ENCODE measurements at regions not wholly inside any gene's neighbourhood (a gene's known extent, or its start where the extent isn't known, plus 50 kb on each side); places are given as distances from the start of the nearest gene placed in this dataset.

GRCh38 chr3:96480881-96481280, 333.5 kb upstream of the EPHA6 start:
- TF ChIP-seq CTCF (IDR thresholded peaks at IDR 0.05; ENCODE audit: extremely low read depth in 1 of 2, insufficient read depth in 1 of 2, low read depth in 1 of 2, low read length in 2 of 2): no peak
- no peak for TF ChIP-seq FOS (IDR thresholded peaks at IDR 0.05; ENCODE audit: borderline replicate concordance, insufficient read depth, low read length)
- TF ChIP-seq EZH2 (IDR thresholded peaks at IDR 0.05; ENCODE audit: borderline replicate concordance, low read depth, low read length, severe bottlenecking): no peak
- TF ChIP-seq POLR2A (IDR thresholded peaks at IDR 0.05; ENCODE audit: low read depth, low read length): no peak

Measured in endothelial cell of umbilical vein (primary cell).